OCI-LY3 (cell line): ENCODE measurements at regions not wholly inside any gene's neighbourhood (a gene's known extent, or its start where the extent isn't known, plus 50 kb on each side); places are given as distances from the start of the nearest gene placed in this dataset.

ENCODE experiments used
- H2AFZ ChIP-seq: fragments of 200-600, 300-600 bp; shearing (Covaris generic); 2 replicates; pipeline ENCODE4 v1.6.0; 2014; ENCODE audit warnings: antibody characterized with exemption, low read depth, low read length
- H3K27ac ChIP-seq: fragments of 200-600, 300-600 bp; sonication (generic); 2 replicates; pipeline ENCODE4 v1.5.1; 2014; ENCODE audit warnings: mild to moderate bottlenecking, low read length, moderate library complexity, mixed read lengths
- H3K27me3 ChIP-seq: fragments of 200-600, 300-600 bp; sonication (generic); 2 replicates; pipeline ENCODE4 v1.6.1; 2014; ENCODE audit warnings: low read depth, low read length, mixed read lengths
- H3K36me3 ChIP-seq: fragments of 200-600, 300-600 bp; sonication (generic); replicated peaks from 2 replicates; pipeline ENCODE3; 2014; ENCODE audit warnings: low read depth, low read length, mixed read lengths
- H3K4me1 ChIP-seq: fragments of 300-600, 200-600 bp; sonication (generic); 2 replicates; pipeline ENCODE4 v1.6.1; 2014; ENCODE audit warnings: low read length, mixed read lengths
- H3K4me2 ChIP-seq: fragments of 200-600, 300-600 bp; sonication (generic); 2 replicates; pipeline ENCODE4 v1.6.1; 2014; ENCODE audit warnings: low read length, mixed read lengths
- H3K4me3 ChIP-seq: fragments of 300-600, 200-600 bp; sonication (generic); 2 replicates; pipeline ENCODE4 v1.5.1; 2014; ENCODE audit warnings: antibody characterized with exemption, mild to moderate bottlenecking, low read length, moderate library complexity
- H3K79me2 ChIP-seq: fragments of 300-600, 200-600 bp; shearing (Covaris generic); 2 replicates; pipeline ENCODE4 v1.6.1; 2014; ENCODE audit warnings: mild to moderate bottlenecking, low read length, mixed read lengths
- H3K9ac ChIP-seq: fragments of 300-600, 200-600 bp; shearing (Covaris generic); 2 replicates; pipeline ENCODE4 v1.6.0; 2014; ENCODE audit warnings: mild to moderate bottlenecking, low read length, moderate library complexity
- H3K9me3 ChIP-seq: fragments of 200-600, 300-600 bp; shearing (Covaris generic); 2 replicates; pipeline ENCODE4 v1.6.1; 2014; ENCODE audit warnings: low read length, mixed read lengths; ENCODE audit not compliant: insufficient read depth
- H4K20me1 ChIP-seq: fragments of 200-600, 300-600 bp; sonication (generic); 2 replicates; pipeline ENCODE4 v1.6.1; 2016; ENCODE audit warnings: low read length, mixed read lengths; ENCODE audit not compliant: insufficient read depth
- CTCF ChIP-seq: fragments of 200-600, 300-600 bp; sonication (generic); IDR thresholded peaks from 2 replicates; pipeline ENCODE4 v1.5.1; 2014; ENCODE audit warnings: antibody characterized with exemption, low read length, low read depth
- EZH2phosphoT487 ChIP-seq: fragments of 200-600 bp; shearing (Covaris generic); IDR thresholded peaks from 2 replicates; pipeline ENCODE4 v1.6.1; 2018; ENCODE audit warnings: antibody characterized with exemption, mixed run types, low read depth

GRCh38 chr2:200752332-200752731, 59.4 kb upstream of the BZW1 start:
- Histone ChIP-seq H3K9me3 (no peaks in the 10 kb centered on the region), H3K27ac (no peak overlapping the region), H3K79me2 (no peaks in the 10 kb centered on the region), H3K36me3 (no peaks in the 10 kb centered on the region), H3K27me3 (peaks cover 37% of the 10 kb centered on the region), H3K9ac (no peak overlapping the region), H2AFZ (no peak overlapping the region), H3K4me3 (no peak overlapping the region), H4K20me1 (no peaks in the 10 kb centered on the region), H3K4me2 (no peak overlapping the region), H3K4me1 (no peaks in the 10 kb centered on the region)
- no peak for TF ChIP-seq CTCF
- TF ChIP-seq EZH2phosphoT487: no peak

DNA sequence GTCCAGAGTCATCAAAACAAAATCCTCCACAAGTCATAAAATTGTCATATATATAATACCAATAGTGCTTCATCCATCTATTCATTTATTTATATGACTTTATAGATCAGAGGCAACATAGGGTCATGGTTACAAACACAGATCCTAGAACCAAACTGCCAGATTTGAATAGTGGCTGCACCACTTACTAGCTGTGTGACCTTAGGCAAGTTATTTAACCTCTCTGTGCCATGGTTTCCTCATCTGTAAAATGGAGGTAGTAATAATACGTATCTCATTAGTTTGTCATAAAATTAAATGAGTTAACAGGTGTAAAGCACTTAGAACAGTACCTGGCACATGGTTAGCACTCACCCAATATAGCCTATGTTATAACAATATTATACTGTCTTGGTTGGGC, 58.9 kb upstream of the BZW1 start:
- H3K4me1 ChIP-seq: no peaks in the 10 kb centered on the region
- no peak overlapping the region for H3K27ac ChIP-seq

DNA sequence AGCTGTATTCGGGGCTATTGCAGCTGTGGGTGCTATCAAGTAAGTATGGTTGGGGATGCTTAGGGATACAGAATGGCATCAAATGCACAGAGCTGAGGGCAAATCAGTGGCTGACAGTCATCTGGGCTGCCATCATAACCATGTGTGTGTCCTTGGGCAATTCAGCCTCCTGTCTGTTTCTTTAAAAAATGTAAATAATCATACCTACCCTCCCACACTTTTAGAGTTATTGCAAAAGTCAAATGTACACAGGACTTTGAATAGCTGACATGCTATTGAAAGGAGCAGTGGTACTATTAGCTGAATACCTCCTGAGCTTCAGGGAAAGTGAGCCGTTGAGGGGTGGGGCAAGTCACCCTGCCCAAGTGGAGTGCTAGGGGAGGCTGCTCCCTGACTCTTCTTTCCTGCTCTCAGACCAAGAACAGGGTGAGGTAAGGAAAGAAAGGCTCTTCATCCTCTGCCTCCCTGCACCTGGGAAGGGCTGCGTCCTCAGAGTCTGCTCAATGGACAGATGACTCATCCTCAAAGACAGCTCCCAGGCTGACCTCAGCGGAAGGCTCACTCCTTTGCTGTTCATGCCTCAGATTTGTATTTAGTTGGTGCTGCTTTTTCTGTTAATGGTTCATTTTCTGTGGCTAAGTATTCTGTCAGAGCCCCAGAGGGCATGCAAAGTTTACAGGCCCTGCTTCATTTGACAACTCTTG, 54.9 kb upstream of the BZW1 start:
- Histone ChIP-seq H3K27ac (no peak overlapping the region), H3K4me3 (no peak overlapping the region), H3K4me2 (no peak overlapping the region)

More for the DNA sequence above, 58.9 kb upstream of the BZW1 start:
- Histone ChIP-seq H3K27me3 (peaks cover 39% of the 10 kb centered on the region), H3K9ac (no peak overlapping the region), H3K79me2 (no peaks in the 10 kb centered on the region), H4K20me1 (no peaks in the 10 kb centered on the region), H2AFZ (no peak overlapping the region), H3K9me3 (no peaks in the 10 kb centered on the region), H3K36me3 (no peaks in the 10 kb centered on the region), H3K4me2 (no peak overlapping the region), H3K4me3 (no peak overlapping the region)
- TF ChIP-seq EZH2phosphoT487 (no peak), CTCF (no peak)

GRCh38 chr2:200757399-200757798, 54.3 kb upstream of the BZW1 start:
- Histone ChIP-seq H3K4me2 (no peak overlapping the region), H4K20me1 (no peaks in the 10 kb centered on the region), H3K27me3 (peaks cover 30% of the 10 kb centered on the region), H3K79me2 (no peaks in the 10 kb centered on the region), H2AFZ (no peak overlapping the region), H3K36me3 (no peaks in the 10 kb centered on the region), H3K9me3 (no peaks in the 10 kb centered on the region), H3K4me3 (no peak overlapping the region), H3K9ac (no peak overlapping the region), H3K27ac (no peak overlapping the region), H3K4me1 (no peaks in the 10 kb centered on the region)
- TF ChIP-seq EZH2phosphoT487 (no peak), CTCF (no peak)

More for the DNA sequence above, 54.9 kb upstream of the BZW1 start:
- no peak overlapping the region for H3K9ac ChIP-seq
- no peaks in the 10 kb centered on the region for H3K9me3 ChIP-seq
- no peaks in the 10 kb centered on the region for H4K20me1 ChIP-seq
- no peaks in the 10 kb centered on the region for H3K36me3 ChIP-seq
- H3K27me3 ChIP-seq: peaks cover 36% of the 10 kb centered on the region
- no peaks in the 10 kb centered on the region for H3K4me1 ChIP-seq
- H3K79me2 ChIP-seq: no peaks in the 10 kb centered on the region
- no peak overlapping the region for H2AFZ ChIP-seq
- no peak for TF ChIP-seq EZH2phosphoT487
- TF ChIP-seq CTCF: no peak
